Fibroblast of mammary gland (primary cell): ENCODE measurements at regions not wholly inside any gene's neighbourhood (a gene's known extent, or its start where the extent isn't known, plus 50 kb on each side); places are given as distances from the start of the nearest gene placed in this dataset.

Source experiments
- DNase-seq: peaks from one replicate; pipeline ENCODE4 v3.0.0-alpha.2; 2010; ENCODE audit warnings: low read depth
- H3K4me3 ChIP-seq: 2 replicates; pipeline ENCODE4 v1.5.1; 2011; ENCODE audit warnings: low read depth, mild to moderate bottlenecking, low read length, moderate library complexity; ENCODE audit not compliant: control insufficient read depth
- CTCF ChIP-seq: conservative IDR thresholded peaks from 2 replicates; pipeline ENCODE4 v1.5.1; 2011; ENCODE audit warnings: low read depth, low read length, inconsistent platforms; ENCODE audit not compliant: control insufficient read depth, insufficient read depth

GRCh38 chr4:152038238-152038637 lies 277.4 kb upstream of the GATB start:
- no peak for TF ChIP-seq CTCF

GRCh38 chr4:152037435-152037834 lies 276.6 kb upstream of the GATB start:
- H3K4me3 ChIP-seq = no peak overlapping the region
- no peak for TF ChIP-seq CTCF
- DNase-seq = no peak

More at GRCh38 chr4:152038238-152038637, 277.4 kb upstream of the GATB start:
- H3K4me3 ChIP-seq = no peak overlapping the region
- peak; percentile 68 for DNase-seq

- DNase-seq = peak; percentile 10
- H3K4me3 ChIP-seq = no peak overlapping the region
- TF ChIP-seq CTCF = no peak
Measured at GRCh38 chr4:152033621-152034020, 272.8 kb upstream of the GATB start.

- peak; percentile 82 for DNase-seq
- TF ChIP-seq CTCF = no peak
- H3K4me3 ChIP-seq = no peak overlapping the region
Measured at GRCh38 chr4:152032722-152033131, 271.9 kb upstream of the GATB start.

- H3K4me3 ChIP-seq = no peak overlapping the region
- no peak for TF ChIP-seq CTCF
- DNase-seq = no peak
Measured at GRCh38 chr4:152029631-152030030, 268.8 kb upstream of the GATB start.

GRCh38 chr4:152028131-152028530 lies 267.3 kb upstream of the GATB start:
- no peak overlapping the region for H3K4me3 ChIP-seq
- TF ChIP-seq CTCF = no peak
- DNase-seq = no peak

- no peak for TF ChIP-seq CTCF
- DNase-seq = no peak
- H3K4me3 ChIP-seq = no peak overlapping the region
Measured at GRCh38 chr4:152024881-152025280, 264.1 kb upstream of the GATB start.
